ENCODE measurements at regions not wholly inside any gene's neighbourhood (a gene's known extent, or its start where the extent isn't known, plus 50 kb on each side); places are given as distances from the start of the nearest gene placed in this dataset.
A peak's percentile ranks its signal among the peaks of the same experiment; 100 is the strongest.
"Not testable (repeated sequence)": the region's sequence is repeated elsewhere in the genome, so short reads cannot be mapped to it uniquely, and the experiment has no call there.

- no peaks in the 10 kb centered on the region for H3K9me3 Mint-ChIP-seq
- no peak overlapping the region for H3K27ac Mint-ChIP-seq
- DNase-seq (ENCODE audit: low spot score in 2 of 2) = no peak
- no peaks in the 10 kb centered on the region for H3K36me3 Mint-ChIP-seq
- no peaks in the 10 kb centered on the region for H3K4me1 Mint-ChIP-seq
- no peak overlapping the region for H3K4me3 Mint-ChIP-seq
- ATAC-seq = no peak
These were observed 90.0 kb downstream of the NPTX2 start for GRCh38 chr7:98707076-98707475.

GRCh38 chr7:98711945-98712344 lies 94.9 kb downstream of the NPTX2 start:
- H3K4me3 Mint-ChIP-seq = no peak overlapping the region
- DNase-seq (ENCODE audit: low spot score in 2 of 2) (no peak), ATAC-seq (no peak)
- no peaks in the 10 kb centered on the region for H3K36me3 Mint-ChIP-seq
- H3K27ac Mint-ChIP-seq = no peak overlapping the region
- H3K4me1 Mint-ChIP-seq = no peaks in the 10 kb centered on the region
- no peaks in the 10 kb centered on the region for H3K9me3 Mint-ChIP-seq

- ATAC-seq (no peak), DNase-seq (ENCODE audit: low spot score in 2 of 2) (no peak)
- no peaks in the 10 kb centered on the region for H3K4me1 Mint-ChIP-seq
- H3K9me3 Mint-ChIP-seq = no peaks in the 10 kb centered on the region
- no peaks in the 10 kb centered on the region for H3K36me3 Mint-ChIP-seq
- H3K4me3 Mint-ChIP-seq = no peak overlapping the region
- no peak overlapping the region for H3K27ac Mint-ChIP-seq
These were observed 96.2 kb downstream of the NPTX2 start for GRCh38 chr7:98713165-98713810.

DNA sequence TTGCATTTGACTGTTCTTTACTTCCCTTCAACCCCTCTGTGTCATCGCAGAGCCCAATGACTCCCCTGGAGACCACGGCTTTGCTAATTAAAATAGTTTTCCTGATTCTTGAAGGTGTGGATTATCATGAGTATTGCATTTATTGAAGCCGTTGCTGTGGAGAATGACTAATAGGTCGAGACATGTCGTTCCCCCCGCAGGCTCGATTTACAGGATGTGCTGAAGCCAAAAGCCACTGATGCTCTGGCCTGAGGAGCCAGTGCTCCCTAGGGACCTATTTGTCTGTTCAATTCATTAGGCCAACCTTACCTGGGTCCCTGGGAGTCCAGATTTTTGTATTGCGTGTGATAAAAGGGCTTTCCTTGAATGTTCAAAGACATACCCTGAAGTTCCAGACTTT lies 102.3 kb downstream of the NPTX2 start:
- H3K4me1 Mint-ChIP-seq = no peaks in the 10 kb centered on the region

DNA sequence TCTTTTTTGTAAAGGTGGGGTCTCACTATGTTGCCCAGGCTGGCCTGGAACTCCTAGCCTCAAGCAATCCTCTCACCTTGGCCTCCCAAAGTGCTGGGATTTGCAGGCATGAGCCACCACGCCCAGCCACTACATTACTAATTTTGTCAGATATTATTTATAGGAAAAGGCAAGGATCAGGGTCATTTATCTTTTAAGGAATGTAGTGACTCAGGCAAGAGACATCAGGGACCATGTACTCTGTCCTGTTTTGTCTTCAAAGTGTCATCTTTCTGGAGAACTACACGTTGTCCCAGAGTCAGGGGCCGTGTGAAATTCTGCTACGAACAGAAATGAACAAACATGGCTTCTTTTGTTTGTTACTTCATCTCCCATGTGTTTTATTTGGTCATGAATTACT lies 105.3 kb downstream of the NPTX2 start:
- no peaks in the 10 kb centered on the region for H3K36me3 Mint-ChIP-seq
- no peak overlapping the region for H3K4me3 Mint-ChIP-seq
- no peak overlapping the region for H3K27ac Mint-ChIP-seq
- H3K9me3 Mint-ChIP-seq = no peaks in the 10 kb centered on the region
- no peak for DNase-seq (ENCODE audit: low spot score in 2 of 2)
- ATAC-seq = no peak
- no peaks in the 10 kb centered on the region for H3K4me1 Mint-ChIP-seq

More for the DNA sequence above, 102.3 kb downstream of the NPTX2 start:
- no peak for DNase-seq (ENCODE audit: low spot score in 2 of 2)
- H3K9me3 Mint-ChIP-seq = no peaks in the 10 kb centered on the region
- no peak for ATAC-seq
- H3K4me3 Mint-ChIP-seq = no peak overlapping the region
- no peaks in the 10 kb centered on the region for H3K36me3 Mint-ChIP-seq
- H3K27ac Mint-ChIP-seq = no peak overlapping the region

- no peaks in the 10 kb centered on the region for H3K9me3 Mint-ChIP-seq
- DNase-seq (ENCODE audit: low spot score in 2 of 2) (no peak), ATAC-seq (no peak)
- H3K4me1 Mint-ChIP-seq = no peaks in the 10 kb centered on the region
- H3K4me3 Mint-ChIP-seq = no peak overlapping the region
- H3K36me3 Mint-ChIP-seq = no peaks in the 10 kb centered on the region
- no peak overlapping the region for H3K27ac Mint-ChIP-seq
These were observed 107.5 kb downstream of the NPTX2 start for GRCh38 chr7:98724591-98724990.

DNA sequence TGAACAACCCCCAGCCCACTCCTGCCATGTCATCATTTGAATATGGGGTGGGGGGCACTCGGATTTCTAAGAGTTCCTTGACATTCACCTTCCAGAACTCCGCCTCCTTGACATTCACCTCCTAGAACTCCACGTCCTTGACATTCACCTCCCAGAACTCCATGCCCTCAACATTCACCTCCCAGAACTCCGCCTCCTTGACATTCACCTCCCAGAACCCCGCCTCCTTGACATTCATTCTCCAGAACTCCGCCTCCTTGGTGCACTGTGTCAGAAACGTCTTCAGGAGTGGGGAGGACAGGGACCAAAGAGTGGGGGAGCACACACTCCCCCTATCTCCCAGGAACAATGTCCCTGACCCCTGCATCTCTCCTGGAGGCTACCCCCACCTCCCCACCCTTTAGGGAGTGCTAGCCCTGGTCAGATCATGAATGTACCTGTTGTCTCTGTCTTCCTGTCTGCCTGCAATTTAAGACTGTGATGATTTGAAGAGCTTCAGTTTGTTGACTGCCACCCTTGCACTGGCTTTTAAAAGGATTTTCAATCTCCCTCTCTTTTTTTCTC lies 110.1 kb downstream of the NPTX2 start:
- Mint-ChIP-seq H3K36me3 (no peaks in the 10 kb centered on the region), H3K9me3 (no peaks in the 10 kb centered on the region), H3K4me3 (no peak overlapping the region), H3K27ac (no peak overlapping the region), H3K4me1 (no peaks in the 10 kb centered on the region)
- ATAC-seq (no peak), DNase-seq (ENCODE audit: low spot score in 2 of 2) (no peak)

GRCh38 chr7:98728555-98728954 lies 111.5 kb downstream of the NPTX2 start:
- Mint-ChIP-seq H3K27ac (no peak overlapping the region), H3K9me3 (no peaks in the 10 kb centered on the region), H3K4me1 (no peaks in the 10 kb centered on the region), H3K4me3 (no peak overlapping the region), H3K36me3 (no peaks in the 10 kb centered on the region)
- DNase-seq (ENCODE audit: low spot score in 2 of 2) (no peak), ATAC-seq (no peak)

DNA sequence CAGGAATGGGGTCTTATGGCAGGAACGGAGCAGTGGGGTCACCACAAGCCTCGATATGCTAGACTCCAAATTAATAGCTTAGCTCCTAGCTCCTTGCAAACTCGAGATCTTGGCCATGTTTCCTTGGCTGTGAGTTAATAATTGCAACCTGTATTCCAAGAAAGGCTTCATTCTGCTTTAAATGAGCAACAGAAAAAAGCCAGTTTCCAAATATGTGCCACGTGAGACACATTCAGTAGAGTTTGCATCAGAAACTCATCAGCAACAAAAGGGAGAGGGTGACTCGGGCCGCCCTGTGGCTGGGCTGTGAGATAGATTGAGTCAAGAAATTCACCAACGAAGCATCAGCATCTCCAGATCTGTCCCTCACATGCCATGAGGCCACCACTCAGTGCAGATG lies 112.0 kb downstream of the NPTX2 start:
- DNase-seq (ENCODE audit: low spot score in 2 of 2) (no peak), ATAC-seq (no peak)
- no peak overlapping the region for H3K27ac Mint-ChIP-seq
- no peaks in the 10 kb centered on the region for H3K4me1 Mint-ChIP-seq
- H3K4me3 Mint-ChIP-seq = no peak overlapping the region
- no peaks in the 10 kb centered on the region for H3K36me3 Mint-ChIP-seq
- H3K9me3 Mint-ChIP-seq = no peaks in the 10 kb centered on the region

DNA sequence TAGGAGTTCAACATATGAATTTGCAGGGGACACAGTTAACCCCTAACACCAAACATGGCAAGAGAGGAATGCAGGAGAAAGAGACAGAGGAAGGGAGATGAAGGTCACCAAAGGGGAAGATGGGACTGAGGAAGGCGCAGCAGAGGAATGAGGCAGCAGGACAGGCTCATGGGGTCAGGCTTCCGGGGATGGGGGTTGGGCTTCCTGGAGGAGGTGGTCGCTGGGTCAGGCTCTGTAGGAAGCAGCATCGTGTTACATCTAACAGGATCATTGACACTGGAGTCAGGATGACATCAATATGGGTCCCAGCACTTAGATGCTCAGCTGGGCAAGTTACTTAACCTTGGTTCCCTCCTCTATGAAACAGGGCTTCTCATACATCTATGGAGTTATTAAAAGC lies 113.2 kb downstream of the NPTX2 start:
- Mint-ChIP-seq H3K9me3 (no peaks in the 10 kb centered on the region), H3K36me3 (no peaks in the 10 kb centered on the region), H3K27ac (no peak overlapping the region), H3K4me3 (no peak overlapping the region), H3K4me1 (no peaks in the 10 kb centered on the region)
- no peak for DNase-seq (ENCODE audit: low spot score in 2 of 2)
- ATAC-seq = no peak

DNA sequence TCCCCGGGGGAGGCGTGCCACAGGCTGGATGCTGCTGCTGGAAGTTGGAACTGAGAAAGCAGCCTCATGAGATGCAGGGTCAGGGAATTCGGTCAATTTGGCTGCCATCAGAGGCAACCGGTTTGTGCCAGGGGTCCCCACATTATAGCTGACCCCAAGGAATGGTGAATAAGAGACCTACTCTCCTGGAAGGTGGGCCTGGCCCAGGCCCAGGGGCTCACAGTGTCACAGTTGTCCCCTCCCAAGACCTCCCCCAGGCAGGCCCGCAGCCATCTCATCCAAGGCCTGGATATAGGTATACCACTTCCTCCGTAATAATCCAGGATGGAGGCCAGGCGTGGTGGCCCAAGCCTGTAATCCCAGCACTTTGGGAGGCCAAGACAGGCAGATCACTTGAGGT lies 114.6 kb downstream of the NPTX2 start:
- DNase-seq (ENCODE audit: low spot score in 2 of 2) (no peak), ATAC-seq (no peak)
- no peaks in the 10 kb centered on the region for H3K9me3 Mint-ChIP-seq
- no peak overlapping the region for H3K27ac Mint-ChIP-seq
- H3K4me1 Mint-ChIP-seq = no peaks in the 10 kb centered on the region
- no peak overlapping the region for H3K4me3 Mint-ChIP-seq
- no peaks in the 10 kb centered on the region for H3K36me3 Mint-ChIP-seq

GRCh38 chr7:98733036-98733435 lies 116.0 kb downstream of the NPTX2 start:
- peak; percentile 31 to 81 for DNase-seq (ENCODE audit: low spot score in 2 of 2)
- no peaks in the 10 kb centered on the region for H3K36me3 Mint-ChIP-seq
- no peaks in the 10 kb centered on the region for H3K4me1 Mint-ChIP-seq
- H3K4me3 Mint-ChIP-seq = no peak overlapping the region
- no peak overlapping the region for H3K27ac Mint-ChIP-seq
- ATAC-seq = peak; percentile 68
- no peaks in the 10 kb centered on the region for H3K9me3 Mint-ChIP-seq

DNA sequence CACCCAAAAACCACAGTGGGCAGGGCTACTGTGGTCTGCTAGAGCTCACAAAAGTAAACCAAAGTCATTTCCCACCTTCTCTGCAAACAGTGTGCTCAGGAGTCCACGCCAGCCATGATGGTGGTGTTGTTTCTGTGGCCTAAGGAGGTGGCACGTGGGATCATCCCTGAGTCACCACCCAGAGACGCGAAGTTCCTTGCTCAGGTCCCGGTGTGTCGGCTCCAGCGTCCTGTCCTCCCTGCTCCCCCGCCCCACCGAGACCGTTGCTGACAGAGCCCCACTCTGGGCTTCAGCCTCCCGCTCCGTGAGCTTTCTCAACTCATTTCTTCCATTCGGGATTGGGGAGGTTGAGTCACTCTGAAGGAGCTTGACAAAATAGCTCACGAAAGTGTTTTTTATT lies 118.7 kb downstream of the NPTX2 start:
- H3K4me1 Mint-ChIP-seq = no peaks in the 10 kb centered on the region
- no peak for DNase-seq (ENCODE audit: low spot score in 2 of 2)
- H3K36me3 Mint-ChIP-seq = no peaks in the 10 kb centered on the region
- no peak for ATAC-seq
- no peak overlapping the region for H3K4me3 Mint-ChIP-seq
- no peak overlapping the region for H3K27ac Mint-ChIP-seq
- H3K9me3 Mint-ChIP-seq = no peaks in the 10 kb centered on the region

GRCh38 chr7:98736461-98736860 lies 119.4 kb downstream of the NPTX2 start:
- ATAC-seq = not testable (repeated sequence)

GRCh38 chr7:98737176-98737575 lies 120.1 kb downstream of the NPTX2 start:
- no peaks in the 10 kb centered on the region for H3K36me3 Mint-ChIP-seq
- H3K4me3 Mint-ChIP-seq = no peak overlapping the region
- ATAC-seq (no peak), DNase-seq (ENCODE audit: low spot score in 2 of 2) (no peak)
- H3K9me3 Mint-ChIP-seq = no peaks in the 10 kb centered on the region
- no peak overlapping the region for H3K27ac Mint-ChIP-seq
- no peaks in the 10 kb centered on the region for H3K4me1 Mint-ChIP-seq

More at GRCh38 chr7:98736461-98736860, 119.4 kb downstream of the NPTX2 start:
- not testable (repeated sequence) for DNase-seq (ENCODE audit: low spot score in 2 of 2); H3K4me3 Mint-ChIP-seq; H3K9me3 Mint-ChIP-seq; H3K27ac Mint-ChIP-seq; H3K36me3 Mint-ChIP-seq; H3K4me1 Mint-ChIP-seq

- no peaks in the 10 kb centered on the region for H3K4me1 Mint-ChIP-seq
- no peak overlapping the region for H3K27ac Mint-ChIP-seq
- no peaks in the 10 kb centered on the region for H3K9me3 Mint-ChIP-seq
- H3K36me3 Mint-ChIP-seq = no peaks in the 10 kb centered on the region
- H3K4me3 Mint-ChIP-seq = no peak overlapping the region
- DNase-seq (ENCODE audit: low spot score in 2 of 2) (no peak), ATAC-seq (no peak)
These were observed 123.6 kb downstream of the NPTX2 start for GRCh38 chr7:98740643-98741042.
